GM23338 (cell line): ENCODE measurements at regions not wholly inside any gene's neighbourhood (a gene's known extent, or its start where the extent isn't known, plus 50 kb on each side); places are given as distances from the start of the nearest gene placed in this dataset.

Source experiments
- CREB1 ChIP-seq: fragments of 250-450 bp; sonication (Bioruptor Pico); IDR thresholded peaks from 2 replicates; pipeline ENCODE4 v1.5.0; 2020; ENCODE audit warnings: low read depth, mild to moderate bottlenecking, moderate library complexity
- CTCF ChIP-seq, 2 experiments: fragments of 200-600 bp in 1 of 2; sonication (generic) in 1 of 2; conservative IDR thresholded peaks; 2 replicates each; pipeline versions ENCODE4 v1.5.1 to v1.6.1; 2016 to 2017; ENCODE audit warnings: antibody characterized with exemption in 2 of 2, low read depth in 2 of 2, mild to moderate bottlenecking in 2 of 2, moderate library complexity in 1 of 2
- ETS1 ChIP-seq: IDR thresholded peaks from 2 replicates; pipeline ENCODE4 v1.6.1; 2016; ENCODE audit warnings: antibody characterized with exemption
- EZH2 ChIP-seq: fragments of 200-600 bp; sonication (generic); IDR thresholded peaks from one replicate; pipeline ENCODE4 v1.8.0; 2017; ENCODE audit warnings: antibody characterized with exemption, mild to moderate bottlenecking, low read depth; ENCODE audit not compliant: unreplicated experiment
- EZH2phosphoT487 ChIP-seq: fragments of 200-600 bp; sonication (generic); IDR thresholded peaks from one replicate; pipeline ENCODE4 v1.8.1; 2018; ENCODE audit warnings: antibody characterized with exemption; ENCODE audit not compliant: unreplicated experiment
- JUNB ChIP-seq: IDR thresholded peaks from one replicate; pipeline ENCODE4 v1.6.1; 2016; ENCODE audit warnings: antibody characterized with exemption; ENCODE audit not compliant: unreplicated experiment
- NANOG ChIP-seq: IDR thresholded peaks from 2 replicates; pipeline ENCODE4 v1.6.1; 2016; ENCODE audit warnings: antibody characterized with exemption, borderline replicate concordance
- POLR2AphosphoS5 ChIP-seq: IDR thresholded peaks from 2 replicates; pipeline ENCODE4 v1.6.1; 2016; ENCODE audit warnings: antibody characterized with exemption, low read depth
- REST ChIP-seq: IDR thresholded peaks from one replicate; pipeline ENCODE4 v1.6.1; 2018; ENCODE audit warnings: antibody characterized with exemption; ENCODE audit not compliant: unreplicated experiment
- STAT1 ChIP-seq: IDR thresholded peaks from one replicate; pipeline ENCODE4 v1.6.1; 2016; ENCODE audit warnings: antibody characterized with exemption; ENCODE audit not compliant: unreplicated experiment
- ZNF114 ChIP-seq: fragments of 250-450 bp; sonication (Bioruptor Pico); IDR thresholded peaks from 2 replicates; pipeline ENCODE4 v1.5.0; 2020; ENCODE audit warnings: mild to moderate bottlenecking, moderate library complexity
- ZNF331 ChIP-seq: fragments of 250-450 bp; sonication (Bioruptor Pico); IDR thresholded peaks from 2 replicates; pipeline ENCODE4 v1.5.0; 2020; ENCODE audit warnings: low read depth, mild to moderate bottlenecking, moderate library complexity

- no peak for TF ChIP-seq EZH2phosphoT487
- TF ChIP-seq CTCF (conservative IDR thresholded peaks at IDR 0.05; ENCODE audit: low read depth in 2 of 2): no peak; a peak in 1 of 4 replicates
- TF ChIP-seq EZH2: no peak
- TF ChIP-seq ZNF331 (CRISPR knock-in tag): no peak
- no peak for TF ChIP-seq JUNB
- no peak for TF ChIP-seq REST
- TF ChIP-seq POLR2AphosphoS5: no peak
- TF ChIP-seq CREB1 (CRISPR knock-in tag): no peak
- no peak for TF ChIP-seq ETS1
- no peak for TF ChIP-seq NANOG
- TF ChIP-seq STAT1: no peak
- no peak for TF ChIP-seq ZNF114
These were observed 390.8 kb downstream of the POM121L12 start for GRCh38 chr7:53426145-53426750.
